GM12891 (cell line): ENCODE measurements at regions not wholly inside any gene's neighbourhood (a gene's known extent, or its start where the extent isn't known, plus 50 kb on each side); places are given as distances from the start of the nearest gene placed in this dataset.

Source experiments
- DNase-seq: peaks from one replicate; pipeline ENCODE4 v3.0.0; 2011; ENCODE audit warnings: low spot score; ENCODE audit not compliant: insufficient read length
- FAIRE-seq: peaks from 2 replicates; lab custom pipeline; 2011; peaks lifted over from hg19 to GRCh38; lab: Jason Lieb, UNC
- PAX5 ChIP-seq: IDR thresholded peaks from 2 replicates; pipeline ENCODE4 v1.6.1; 2011; ENCODE audit warnings: low read length, moderate library complexity, mild to moderate bottlenecking; ENCODE audit not compliant: insufficient read depth, severe bottlenecking
- POLR2A ChIP-seq: IDR thresholded peaks from 2 replicates; pipeline ENCODE4 v1.6.1; 2011; ENCODE audit warnings: low read depth, low read length, control low read depth
- POLR2AphosphoS5 ChIP-seq: IDR thresholded peaks from 2 replicates; pipeline ENCODE4 v1.6.1; 2011; ENCODE audit warnings: low read depth, low read length, control low read depth
- POU2F2 ChIP-seq: IDR thresholded peaks from 2 replicates; pipeline ENCODE4 v1.6.1; 2011; ENCODE audit warnings: low read depth, mild to moderate bottlenecking, control low read depth, low read length, moderate library complexity
- SPI1 ChIP-seq: IDR thresholded peaks from 2 replicates; pipeline ENCODE4 v1.6.1; 2011; ENCODE audit warnings: low read depth, low read length, control low read depth
- TAF1 ChIP-seq: IDR thresholded peaks from 2 replicates; pipeline ENCODE4 v1.6.1; 2011; ENCODE audit warnings: low read depth, low read length, control low read depth

GRCh38 chr2:203813684-203814083 lies 53.9 kb upstream of the CTLA4 start:
- no peak for DNase-seq
- no peak for TF ChIP-seq POLR2AphosphoS5
- no peak for TF ChIP-seq SPI1
- no peak for TF ChIP-seq PAX5
- no peak for TF ChIP-seq TAF1
- TF ChIP-seq POU2F2 = no peak
- no peak for TF ChIP-seq POLR2A
- no peak for FAIRE-seq

- peak; percentile 88 for FAIRE-seq
These were observed 52.7 kb upstream of the CTLA4 start for GRCh38 chr2:203814661-203815540.

GRCh38 chr2:203815541-203815898 lies 52.1 kb upstream of the CTLA4 start:
- no peak for TF ChIP-seq POLR2AphosphoS5
- TF ChIP-seq POLR2A = no peak
- no peak for TF ChIP-seq TAF1
- no peak for TF ChIP-seq SPI1
- no peak for TF ChIP-seq PAX5
- TF ChIP-seq POU2F2 = no peak
- DNase-seq (no peak), FAIRE-seq (no peak)

More at GRCh38 chr2:203814661-203815540, 52.7 kb upstream of the CTLA4 start:
- peak; percentile 30 for DNase-seq
- peak; percentile 44 for TF ChIP-seq SPI1
- no peak for TF ChIP-seq POLR2AphosphoS5
- no peak for TF ChIP-seq TAF1
- no peak for TF ChIP-seq POLR2A

- FAIRE-seq (no peak), DNase-seq (no peak)
- TF ChIP-seq SPI1 (no peak), POLR2AphosphoS5 (no peak), TAF1 (no peak), POU2F2 (no peak), POLR2A (no peak), PAX5 (no peak)
These were observed 50.4 kb upstream of the CTLA4 start for GRCh38 chr2:203817147-203817546.
